Stimulated activated CD4-positive, alpha-beta T cell treated with anti-CD3 and anti-CD28 coated beads, Interleukin-1b, Interleukin-23, amount 100 ng/mL, for 48 hours (primary cell): ENCODE measurements at regions not wholly inside any gene's neighbourhood (a gene's known extent, or its start where the extent isn't known, plus 50 kb on each side); places are given as distances from the start of the nearest gene placed in this dataset.
"Not testable (repeated sequence)": the region's sequence is repeated elsewhere in the genome, so short reads cannot be mapped to it uniquely, and the experiment has no call there.

Experiments used
- DNase-seq: peaks from one replicate; pipeline ENCODE4 v3.0.0-alpha.2; 2020

- no peak for DNase-seq
Observed at GRCh38 chr1:238991765-238992495, 394.4 kb upstream of the CHRM3 start.

GRCh38 chr1:238985312-238985711 is 401.1 kb upstream of the CHRM3 start:
- DNase-seq = no peak

- no peak for DNase-seq
Observed at GRCh38 chr1:238982736-238983135, 403.6 kb upstream of the CHRM3 start.

GRCh38 chr1:238981317-238981933 is 404.9 kb upstream of the CHRM3 start:
- no peak for DNase-seq

- no peak for DNase-seq
Observed at GRCh38 chr1:238980053-238980452, 406.3 kb upstream of the CHRM3 start.

GRCh38 chr1:238964631-238965030 is 421.7 kb upstream of the CHRM3 start:
- DNase-seq = no peak

GRCh38 chr1:238962941-238963340 is 423.4 kb upstream of the CHRM3 start:
- DNase-seq = no peak

GRCh38 chr1:238961790-238962189 is 424.6 kb upstream of the CHRM3 start:
- DNase-seq = no peak

- no peak for DNase-seq
Observed at GRCh38 chr1:238960071-238960470, 426.3 kb upstream of the CHRM3 start.

GRCh38 chr1:238955934-238956333 is 430.4 kb upstream of the CHRM3 start:
- no peak for DNase-seq

GRCh38 chr1:238954865-238955264 is 431.5 kb upstream of the CHRM3 start:
- DNase-seq = no peak

- no peak for DNase-seq
Observed at GRCh38 chr1:238953448-238954010, 432.8 kb upstream of the CHRM3 start.

- no peak for DNase-seq
Observed at GRCh38 chr1:238951809-238952208, 434.6 kb upstream of the CHRM3 start.

GRCh38 chr1:238950784-238951183 is 435.6 kb upstream of the CHRM3 start:
- no peak for DNase-seq

GRCh38 chr1:238950017-238950416 is 436.4 kb upstream of the CHRM3 start:
- no peak for DNase-seq

- DNase-seq = no peak
Observed at GRCh38 chr1:238944028-238944427, 442.3 kb upstream of the CHRM3 start.

GRCh38 chr1:238927899-238928298 is 458.5 kb upstream of the CHRM3 start:
- no peak for DNase-seq

- no peak for DNase-seq
Observed at GRCh38 chr1:238916828-238917227, 469.5 kb upstream of the CHRM3 start.

- no peak for DNase-seq
Observed at GRCh38 chr1:238914346-238914745, 472.0 kb upstream of the CHRM3 start.

GRCh38 chr1:238913210-238913609 is 473.2 kb upstream of the CHRM3 start:
- no peak for DNase-seq

- DNase-seq = no peak
Observed at GRCh38 chr1:238912148-238912547, 474.2 kb upstream of the CHRM3 start.

GRCh38 chr1:238902752-238903151 is 483.6 kb upstream of the CHRM3 start:
- not testable (repeated sequence) for DNase-seq

GRCh38 chr1:238900334-238900865 is 486.0 kb upstream of the CHRM3 start:
- DNase-seq = no peak

GRCh38 chr1:238898856-238899255 is 487.5 kb upstream of the CHRM3 start:
- no peak for DNase-seq
